ENCODE measurements at regions not wholly inside any gene's neighbourhood (a gene's known extent, or its start where the extent isn't known, plus 50 kb on each side); places are given as distances from the start of the nearest gene placed in this dataset.

- H3K23me2 ChIP-seq (ENCODE audit: low read depth, low read length), result no peaks in the 10 kb centered on the region
- H2AFZ ChIP-seq (ENCODE audit: low read length), result no peak overlapping the region
- H3K79me1 ChIP-seq (ENCODE audit: low read depth, low read length), result no peaks in the 10 kb centered on the region
- TF ChIP-seq GABPA (IDR thresholded peaks at IDR 0.05; ENCODE audit: borderline replicate concordance, insufficient read depth, low read length) (no peak), ATF2 (IDR thresholded peaks at IDR 0.05; ENCODE audit: low read length) (no peak)
- H3K9me3 ChIP-seq (ENCODE audit: insufficient read depth in 2 of 2, low read depth in 1 of 2, low read length in 1 of 2), result no peaks in the 10 kb centered on the region
- no peaks in the 10 kb centered on the region for H3K79me2 ChIP-seq (ENCODE audit: control insufficient read depth in 1 of 2, insufficient read depth in 2 of 2, low read length in 2 of 2)
- no peak overlapping the region for H2BK5ac ChIP-seq (ENCODE audit: low read depth, low read length)
- H3K27me3 ChIP-seq (replicated peaks in 1 of 4; ENCODE audit: control insufficient read depth in 3 of 4, extremely low read depth in 1 of 4, insufficient read depth in 3 of 4, low read length in 3 of 4), result no peaks in the 10 kb centered on the region
- CTCF ChIA-PET (ENCODE audit: partially characterized antibody), result no interaction called here
- H2BK12ac ChIP-seq (ENCODE audit: low read depth, low read length), result no peak overlapping the region
- H2AK5ac ChIP-seq (ENCODE audit: low read depth, low read length), result no peak overlapping the region
- H2BK15ac ChIP-seq (ENCODE audit: low read length), result no peak overlapping the region
- POLR2A ChIA-PET (ENCODE audit: partially characterized antibody), result no interaction called here
- no peak for DNase-seq (ENCODE audit: low read depth in 1 of 2, low spot score in 2 of 2)
- no peaks in the 10 kb centered on the region for H3K4me1 ChIP-seq (replicated peaks in 1 of 4; ENCODE audit: control insufficient read depth in 3 of 4, insufficient read depth in 4 of 4, low read length in 3 of 4)
- H4K5ac ChIP-seq (ENCODE audit: insufficient read length, low read depth, low read length), result no peak overlapping the region
- H3K23ac ChIP-seq (ENCODE audit: insufficient read length), result no peak overlapping the region
- H3K4me3 ChIP-seq (ENCODE audit: extremely low read depth in 1 of 4, insufficient read depth in 2 of 4, low read depth in 3 of 4, low read length in 4 of 4), result no peak overlapping the region
- no peak overlapping the region for H3K27ac ChIP-seq (ENCODE audit: low read depth, low read length)
- H3K4ac ChIP-seq (replicated peaks; ENCODE audit: insufficient read length, low read depth, low read length), result no peak overlapping the region
- H3K9ac ChIP-seq (replicated peaks in 1 of 4; ENCODE audit: extremely low read depth in 1 of 4, low read depth in 3 of 4, low read length in 3 of 4), result no peak overlapping the region
- FAIRE-seq, result no peak
- H3K56ac ChIP-seq (replicated peaks; ENCODE audit: insufficient read length, low read depth, low read length), result no peak overlapping the region
- H3K36me3 ChIP-seq (ENCODE audit: control insufficient read depth in 2 of 4, insufficient read depth in 4 of 4, low read length in 3 of 4), result no peaks in the 10 kb centered on the region
- no peak overlapping the region for H4K91ac ChIP-seq (replicated peaks; ENCODE audit: insufficient read length, low read length)
- H2BK20ac ChIP-seq (ENCODE audit: low read length), result no peak overlapping the region
- H3K18ac ChIP-seq (ENCODE audit: extremely low read depth, low read length), result no peak overlapping the region
- H2BK120ac ChIP-seq (replicated peaks; ENCODE audit: low read depth, low read length), result no peak overlapping the region
- no peak overlapping the region for H4K8ac ChIP-seq (ENCODE audit: extremely low read depth, insufficient read depth, low read length)
- no peaks in the 10 kb centered on the region for H4K20me1 ChIP-seq (replicated peaks in 1 of 2; ENCODE audit: control insufficient read depth in 1 of 2, insufficient read depth in 2 of 2, low read length in 2 of 2)
- H3K14ac ChIP-seq (ENCODE audit: insufficient read length), result no peak overlapping the region
- no peak overlapping the region for H3K4me2 ChIP-seq (ENCODE audit: insufficient read depth in 1 of 2, low read depth in 2 of 2, low read length in 2 of 2)
Observed at GRCh38 chr14:38856798-38857197, 246.2 kb downstream of the SEC23A start.

All from H1 (cell line).